Spleen (tissue), 7 donors: ENCODE measurements at regions not wholly inside any gene's neighbourhood (a gene's known extent, or its start where the extent isn't known, plus 50 kb on each side); places are given as distances from the start of the nearest gene placed in this dataset.

Experiments used
- CTCF ChIP-seq, 11 experiments: fragments of 200-600 bp in 7 of 11; fragments of 450-650 bp in 4 of 11; sonication (generic) in 4 of 11; IDR thresholded peaks in 8 of 11; conservative IDR thresholded peaks in 3 of 11; 1 replicate in 7 of 11; 2 replicates in 4 of 11; pipeline versions ENCODE4 v1.4.0 to v1.8.0; 2016 to 2021; ENCODE audit warnings: antibody characterized with exemption in 11 of 11, inconsistent platforms in 4 of 11, mild to moderate bottlenecking in 1 of 11
- POLR2A ChIP-seq, 3 donors: fragments of 450-650 bp; IDR thresholded peaks; one replicate each; pipeline ENCODE4 v1.5.1; 2017; ENCODE audit warnings: antibody characterized with exemption in 3 of 3, mild to moderate bottlenecking in 1 of 3
- POLR2AphosphoS5 ChIP-seq, 3 donors: sonication (generic); formaldehyde crosslinking; IDR thresholded peaks; one replicate each; pipeline ENCODE4 v1.5.1; 2017; ENCODE audit warnings: antibody characterized with exemption in 3 of 3
- donor health status: DM: no; HTN: no; CAD: no; lungs with moderate emphysema.
- donor health status: DM: no; HTN: no; CAD: no.
- donor health status: DM: no; HTN: no; CAD: no.

GRCh38 chr6:137571854-137572253 lies 77.7 kb upstream of the OLIG3 start:
- TF ChIP-seq POLR2AphosphoS5 (IDR thresholded peaks at IDR 0.05) (no peak), CTCF (IDR thresholded peaks at IDR 0.05 in 8 of 11, conservative IDR thresholded peaks at IDR 0.05 in 3 of 11) (peak; percentile 20 to 76 (median 62)), POLR2A (IDR thresholded peaks at IDR 0.05) (no peak)
